CD4-positive, CD25-positive, alpha-beta regulatory T cell (primary cell): ENCODE measurements at regions not wholly inside any gene's neighbourhood (a gene's known extent, or its start where the extent isn't known, plus 50 kb on each side); places are given as distances from the start of the nearest gene placed in this dataset.
"Not testable (repeated sequence)": the region's sequence is repeated elsewhere in the genome, so short reads cannot be mapped to it uniquely, and the experiment has no call there.

Experiments
- ATAC-seq, 2 donors: fragments of 150-1000 bp; cut with Tn5 transposase; one replicate each; pipeline ENCODE4 v1.10.0; 2021; ENCODE audit warnings: low read depth in 2 of 2, moderate number of reproducible peaks in 2 of 2, moderate library complexity in 1 of 2
- DNase-seq, 3 donors: peaks; one replicate each; pipeline versions ENCODE4 v3.0.0 to v3.0.0-alpha.2; 2012 to 2022; ENCODE audit warnings: mixed read lengths in 1 of 3
- H3K27ac ChIP-seq: one replicate; pipeline ENCODE4 v1.7.0; 2013; ENCODE audit warnings: mild to moderate bottlenecking, low read length; ENCODE audit not compliant: insufficient read depth, poor library complexity, severe bottlenecking
- H3K27me3 ChIP-seq: one replicate; pipeline ENCODE4 v1.7.0; 2013; ENCODE audit warnings: low read length; ENCODE audit not compliant: control insufficient read depth, insufficient read depth
- H3K36me3 ChIP-seq: one replicate; pipeline ENCODE4 v1.7.0; 2013; ENCODE audit warnings: mild to moderate bottlenecking, low read length, moderate library complexity; ENCODE audit not compliant: control insufficient read depth, insufficient read depth
- H3K4me1 ChIP-seq: 2 replicates; pipeline ENCODE4 v1.7.0; 2013; ENCODE audit warnings: mild to moderate bottlenecking, low read length; ENCODE audit not compliant: insufficient read depth, control insufficient read depth, poor library complexity, severe bottlenecking
- H3K4me3 ChIP-seq: one replicate; pipeline ENCODE4 v1.7.0; 2013; ENCODE audit warnings: low read depth, mild to moderate bottlenecking, low read length, moderate library complexity
- H3K9me3 ChIP-seq, 2 experiments: 1 replicate in 1 of 2; 2 replicates in 1 of 2; pipeline ENCODE4 v1.7.0; 2013; ENCODE audit warnings: low read length in 2 of 2, mild to moderate bottlenecking in 1 of 2, moderate library complexity in 1 of 2; ENCODE audit not compliant: control insufficient read depth in 2 of 2
- H3K27ac Mint-ChIP-seq, 3 donors: one replicate each; pipeline ENCODE4 v1.8.0; 2020 to 2022; ENCODE audit warnings: mild to moderate bottlenecking in 3 of 3, mixed read lengths in 3 of 3, moderate library complexity in 2 of 3
- H3K27me3 Mint-ChIP-seq: one replicate; pipeline ENCODE4 v1.8.0; 2022; ENCODE audit warnings: mild to moderate bottlenecking, mixed read lengths
- H3K36me3 Mint-ChIP-seq: one replicate; pipeline ENCODE4 v1.8.0; 2020; ENCODE audit warnings: mixed read lengths
- H3K4me1 Mint-ChIP-seq, 4 donors: one replicate each; pipeline ENCODE4 v1.8.0; 2020 to 2022; ENCODE audit warnings: mixed read lengths in 4 of 4, mild to moderate bottlenecking in 1 of 4
- H3K4me3 Mint-ChIP-seq, 4 donors: one replicate each; pipeline ENCODE4 v1.8.0; 2020 to 2022; ENCODE audit warnings: mild to moderate bottlenecking in 4 of 4, mixed read lengths in 4 of 4, moderate library complexity in 3 of 4
- H3K9me3 Mint-ChIP-seq, 7 donors: one replicate each; pipeline ENCODE4 v1.8.0; 2020 to 2022; ENCODE audit warnings: mixed read lengths in 7 of 7, mild to moderate bottlenecking in 3 of 7, moderate library complexity in 2 of 7

GRCh38 chr1:4485398-4485797, 169.0 kb upstream of the AJAP1 start:
- Histone ChIP-seq H3K4me3 (no peak overlapping the region), H3K36me3 (no peaks in the 10 kb centered on the region), H3K9me3 (no peaks in the 10 kb centered on the region), H3K27me3 (no peaks in the 10 kb centered on the region), H3K4me1 (no peaks in the 10 kb centered on the region), H3K27ac (no peak overlapping the region)
- DNase-seq (no peak), ATAC-seq (no peak)
- H3K27me3 Mint-ChIP-seq: no peaks in the 10 kb centered on the region
- H3K9me3 Mint-ChIP-seq: no peaks in the 10 kb centered on the region
- H3K27ac Mint-ChIP-seq: no peak overlapping the region
- H3K36me3 Mint-ChIP-seq: no peaks in the 10 kb centered on the region
- no peak overlapping the region for H3K4me3 Mint-ChIP-seq
- no peaks in the 10 kb centered on the region for H3K4me1 Mint-ChIP-seq

GRCh38 chr1:4485878-4486277, 168.5 kb upstream of the AJAP1 start:
- Histone ChIP-seq H3K4me1 (no peaks in the 10 kb centered on the region), H3K36me3 (no peaks in the 10 kb centered on the region), H3K4me3 (no peak overlapping the region), H3K27ac (no peak overlapping the region), H3K9me3 (no peaks in the 10 kb centered on the region), H3K27me3 (no peaks in the 10 kb centered on the region)
- ATAC-seq: no peak
- Mint-ChIP-seq H3K4me3 (no peak overlapping the region), H3K36me3 (no peaks in the 10 kb centered on the region), H3K4me1 (no peaks in the 10 kb centered on the region), H3K27ac (no peak overlapping the region), H3K9me3 (peaks cover 0 to 1% (median 0%) of the 10 kb centered on the region in 7 donors), H3K27me3 (no peaks in the 10 kb centered on the region)
- DNase-seq: no peak

- Mint-ChIP-seq H3K4me3 (no peak overlapping the region), H3K27me3 (no peaks in the 10 kb centered on the region), H3K9me3 (peaks cover 0 to 4% (median 0%) of the 10 kb centered on the region in 7 donors), H3K36me3 (no peaks in the 10 kb centered on the region), H3K27ac (no peak overlapping the region), H3K4me1 (no peaks in the 10 kb centered on the region)
- no peak overlapping the region for H3K4me3 ChIP-seq
- no peak for ATAC-seq
- H3K27ac ChIP-seq: no peak overlapping the region
- no peak for DNase-seq
- no peaks in the 10 kb centered on the region for H3K36me3 ChIP-seq
- H3K9me3 ChIP-seq: no peaks in the 10 kb centered on the region
- H3K27me3 ChIP-seq: no peaks in the 10 kb centered on the region
- no peaks in the 10 kb centered on the region for H3K4me1 ChIP-seq
Measured at GRCh38 chr1:4486408-4487120, 167.8 kb upstream of the AJAP1 start.

GRCh38 chr1:4488018-4488417, 166.4 kb upstream of the AJAP1 start:
- Mint-ChIP-seq H3K4me1 (no peaks in the 10 kb centered on the region), H3K27me3 (no peaks in the 10 kb centered on the region), H3K9me3 (peaks cover 0 to 4% (median 0%) of the 10 kb centered on the region in 7 donors), H3K4me3 (no peak overlapping the region), H3K27ac (no peak overlapping the region), H3K36me3 (no peaks in the 10 kb centered on the region)
- H3K9me3 ChIP-seq: no peaks in the 10 kb centered on the region
- no peaks in the 10 kb centered on the region for H3K27me3 ChIP-seq
- H3K27ac ChIP-seq: no peak overlapping the region
- no peak overlapping the region for H3K4me3 ChIP-seq
- H3K4me1 ChIP-seq: no peaks in the 10 kb centered on the region
- no peak for ATAC-seq
- H3K36me3 ChIP-seq: no peaks in the 10 kb centered on the region
- DNase-seq: no peak

- Mint-ChIP-seq H3K4me1 (no peaks in the 10 kb centered on the region), H3K27ac (no peak overlapping the region), H3K4me3 (no peak overlapping the region), H3K36me3 (no peaks in the 10 kb centered on the region), H3K27me3 (no peaks in the 10 kb centered on the region), H3K9me3 (peaks cover 0 to 4% (median 0%) of the 10 kb centered on the region in 7 donors)
- Histone ChIP-seq H3K36me3 (no peaks in the 10 kb centered on the region), H3K4me1 (no peaks in the 10 kb centered on the region), H3K27me3 (no peaks in the 10 kb centered on the region), H3K4me3 (no peak overlapping the region), H3K27ac (no peak overlapping the region), H3K9me3 (no peaks in the 10 kb centered on the region)
- no peak for ATAC-seq
- no peak for DNase-seq
Measured at GRCh38 chr1:4489486-4489885, 164.9 kb upstream of the AJAP1 start.

GRCh38 chr1:4489992-4490391, 164.4 kb upstream of the AJAP1 start:
- H3K27me3 ChIP-seq, H3K4me1 ChIP-seq, ATAC-seq, H3K27me3 Mint-ChIP-seq, H3K4me3 ChIP-seq, H3K9me3 ChIP-seq, H3K36me3 ChIP-seq, H3K4me1 Mint-ChIP-seq, DNase-seq, H3K4me3 Mint-ChIP-seq, H3K9me3 Mint-ChIP-seq, H3K36me3 Mint-ChIP-seq, H3K27ac ChIP-seq, H3K27ac Mint-ChIP-seq: not testable (repeated sequence)

- H3K4me3 Mint-ChIP-seq: no peak overlapping the region
- ATAC-seq: no peak
- peaks cover 0 to 4% (median 0%) of the 10 kb centered on the region in 7 donors for H3K9me3 Mint-ChIP-seq
Measured at GRCh38 chr1:4494027-4494426, 160.4 kb upstream of the AJAP1 start.

DNA sequence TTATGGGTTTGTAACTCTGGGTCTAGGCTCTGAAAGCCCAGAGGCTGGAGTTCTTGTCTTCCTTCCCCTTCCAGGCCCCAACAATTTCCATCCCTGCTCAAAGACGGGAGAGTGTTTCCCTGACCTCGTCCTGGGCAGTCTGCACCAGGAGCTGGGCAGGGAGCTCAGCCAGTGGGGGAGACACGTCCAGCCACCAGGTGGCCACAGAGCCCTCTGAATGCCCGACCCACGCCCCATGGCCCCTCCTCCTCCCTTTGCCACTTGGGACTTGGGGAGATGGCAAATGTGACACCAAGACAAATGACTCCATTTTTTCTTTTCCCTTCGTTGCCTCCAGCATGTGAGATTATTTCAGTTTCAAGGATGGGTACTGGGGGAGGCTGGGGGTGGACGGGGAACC, 159.9 kb upstream of the AJAP1 start:
- Mint-ChIP-seq H3K27me3 (no peaks in the 10 kb centered on the region), H3K4me3 (no peak overlapping the region), H3K36me3 (no peaks in the 10 kb centered on the region), H3K4me1 (no peaks in the 10 kb centered on the region), H3K27ac (no peak overlapping the region), H3K9me3 (peaks cover 0 to 4% (median 0%) of the 10 kb centered on the region in 7 donors)
- Histone ChIP-seq H3K9me3 (no peaks in the 10 kb centered on the region), H3K4me3 (no peak overlapping the region), H3K36me3 (no peaks in the 10 kb centered on the region), H3K27me3 (no peaks in the 10 kb centered on the region), H3K4me1 (no peaks in the 10 kb centered on the region), H3K27ac (no peak overlapping the region)
- DNase-seq (no peak), ATAC-seq (no peak)

More at GRCh38 chr1:4494027-4494426, 160.4 kb upstream of the AJAP1 start:
- no peaks in the 10 kb centered on the region for H3K36me3 ChIP-seq
- H3K27me3 ChIP-seq: no peaks in the 10 kb centered on the region
- no peak overlapping the region for H3K4me3 ChIP-seq
- no peaks in the 10 kb centered on the region for H3K9me3 ChIP-seq
- H3K4me1 Mint-ChIP-seq: no peaks in the 10 kb centered on the region
- no peaks in the 10 kb centered on the region for H3K27me3 Mint-ChIP-seq
- no peak overlapping the region for H3K27ac ChIP-seq
- no peak overlapping the region for H3K27ac Mint-ChIP-seq
- H3K36me3 Mint-ChIP-seq: no peaks in the 10 kb centered on the region
- H3K4me1 ChIP-seq: no peaks in the 10 kb centered on the region
- no peak for DNase-seq
